ENCODE measurements at regions not wholly inside any gene's neighbourhood (a gene's known extent, or its start where the extent isn't known, plus 50 kb on each side); places are given as distances from the start of the nearest gene placed in this dataset.

DNA sequence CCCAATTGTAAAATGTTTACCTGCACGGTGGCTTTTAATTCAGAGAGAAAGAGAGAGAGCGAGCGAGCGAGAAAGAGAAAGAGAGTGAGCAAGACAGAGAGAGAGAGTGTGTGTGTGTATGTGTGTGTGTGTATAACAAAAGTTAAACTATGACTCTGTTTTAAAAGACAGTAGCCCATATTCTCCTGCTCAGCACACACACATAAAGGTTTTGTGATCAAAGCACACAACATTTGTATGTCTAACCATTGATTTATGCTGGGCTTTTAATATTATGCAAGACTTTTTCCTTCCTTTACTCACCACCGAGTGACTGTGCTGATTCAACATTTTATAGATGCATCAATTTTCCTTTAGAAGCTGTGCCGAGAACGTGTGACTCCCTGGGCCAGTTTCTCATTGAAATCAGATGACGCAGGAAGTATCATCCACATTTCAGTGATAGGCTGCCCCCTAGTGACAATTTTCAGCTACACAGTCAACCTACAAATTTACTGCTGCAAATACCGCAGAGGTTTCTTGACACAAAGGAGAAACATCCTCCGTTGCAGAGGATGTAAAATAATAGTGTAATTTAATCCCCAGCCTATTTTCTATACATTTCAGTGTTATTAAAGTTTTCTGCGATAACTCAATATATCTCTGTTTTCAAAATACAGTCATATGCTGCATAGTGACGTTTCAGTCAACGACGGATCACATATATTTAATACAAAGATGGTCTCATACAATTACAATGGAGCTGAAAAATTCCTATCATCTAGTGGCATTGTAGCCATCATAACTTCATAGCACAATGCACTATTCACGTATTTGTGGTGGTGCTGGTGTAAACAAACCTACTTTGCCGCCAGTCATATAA, 165.9 kb upstream of the TANK start:
- TF ChIP-seq, protein P1, sequence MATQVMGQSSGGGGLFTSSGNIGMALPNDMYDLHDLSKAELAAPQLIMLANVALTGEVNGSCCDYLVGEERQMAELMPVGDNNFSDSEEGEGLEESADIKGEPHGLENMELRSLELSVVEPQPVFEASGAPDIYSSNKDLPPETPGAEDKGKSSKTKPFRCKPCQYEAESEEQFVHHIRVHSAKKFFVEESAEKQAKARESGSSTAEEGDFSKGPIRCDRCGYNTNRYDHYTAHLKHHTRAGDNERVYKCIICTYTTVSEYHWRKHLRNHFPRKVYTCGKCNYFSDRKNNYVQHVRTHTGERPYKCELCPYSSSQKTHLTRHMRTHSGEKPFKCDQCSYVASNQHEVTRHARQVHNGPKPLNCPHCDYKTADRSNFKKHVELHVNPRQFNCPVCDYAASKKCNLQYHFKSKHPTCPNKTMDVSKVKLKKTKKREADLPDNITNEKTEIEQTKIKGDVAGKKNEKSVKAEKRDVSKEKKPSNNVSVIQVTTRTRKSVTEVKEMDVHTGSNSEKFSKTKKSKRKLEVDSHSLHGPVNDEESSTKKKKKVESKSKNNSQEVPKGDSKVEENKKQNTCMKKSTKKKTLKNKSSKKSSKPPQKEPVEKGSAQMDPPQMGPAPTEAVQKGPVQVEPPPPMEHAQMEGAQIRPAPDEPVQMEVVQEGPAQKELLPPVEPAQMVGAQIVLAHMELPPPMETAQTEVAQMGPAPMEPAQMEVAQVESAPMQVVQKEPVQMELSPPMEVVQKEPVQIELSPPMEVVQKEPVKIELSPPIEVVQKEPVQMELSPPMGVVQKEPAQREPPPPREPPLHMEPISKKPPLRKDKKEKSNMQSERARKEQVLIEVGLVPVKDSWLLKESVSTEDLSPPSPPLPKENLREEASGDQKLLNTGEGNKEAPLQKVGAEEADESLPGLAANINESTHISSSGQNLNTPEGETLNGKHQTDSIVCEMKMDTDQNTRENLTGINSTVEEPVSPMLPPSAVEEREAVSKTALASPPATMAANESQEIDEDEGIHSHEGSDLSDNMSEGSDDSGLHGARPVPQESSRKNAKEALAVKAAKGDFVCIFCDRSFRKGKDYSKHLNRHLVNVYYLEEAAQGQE (IDR thresholded peaks at IDR 0.05; ENCODE audit: unreplicated experiment), result no peak
- TF ChIP-seq, protein P2, sequence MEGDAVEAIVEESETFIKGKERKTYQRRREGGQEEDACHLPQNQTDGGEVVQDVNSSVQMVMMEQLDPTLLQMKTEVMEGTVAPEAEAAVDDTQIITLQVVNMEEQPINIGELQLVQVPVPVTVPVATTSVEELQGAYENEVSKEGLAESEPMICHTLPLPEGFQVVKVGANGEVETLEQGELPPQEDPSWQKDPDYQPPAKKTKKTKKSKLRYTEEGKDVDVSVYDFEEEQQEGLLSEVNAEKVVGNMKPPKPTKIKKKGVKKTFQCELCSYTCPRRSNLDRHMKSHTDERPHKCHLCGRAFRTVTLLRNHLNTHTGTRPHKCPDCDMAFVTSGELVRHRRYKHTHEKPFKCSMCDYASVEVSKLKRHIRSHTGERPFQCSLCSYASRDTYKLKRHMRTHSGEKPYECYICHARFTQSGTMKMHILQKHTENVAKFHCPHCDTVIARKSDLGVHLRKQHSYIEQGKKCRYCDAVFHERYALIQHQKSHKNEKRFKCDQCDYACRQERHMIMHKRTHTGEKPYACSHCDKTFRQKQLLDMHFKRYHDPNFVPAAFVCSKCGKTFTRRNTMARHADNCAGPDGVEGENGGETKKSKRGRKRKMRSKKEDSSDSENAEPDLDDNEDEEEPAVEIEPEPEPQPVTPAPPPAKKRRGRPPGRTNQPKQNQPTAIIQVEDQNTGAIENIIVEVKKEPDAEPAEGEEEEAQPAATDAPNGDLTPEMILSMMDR (conservative IDR thresholded peaks at IDR 0.05; ENCODE audit: low read depth in 2 of 2), result peak; percentile 89 to 93
